ENCODE measurements at regions not wholly inside any gene's neighbourhood (a gene's known extent, or its start where the extent isn't known, plus 50 kb on each side); places are given as distances from the start of the nearest gene placed in this dataset.

- DNase-seq: no peak
These were observed 83.6 kb upstream of the CACUL1 start for GRCh38 chr10:118838364-118838763.

- no peak for DNase-seq
These were observed 84.6 kb upstream of the CACUL1 start for GRCh38 chr10:118839348-118839747.

- DNase-seq: no peak
These were observed 85.5 kb upstream of the CACUL1 start for GRCh38 chr10:118840071-118840775.

GRCh38 chr10:118840776-118841468 is 86.2 kb upstream of the CACUL1 start:
- no peak for DNase-seq

- no peak for DNase-seq
These were observed 87.3 kb upstream of the CACUL1 start for GRCh38 chr10:118841881-118842605.

- no peak for DNase-seq
These were observed 88.3 kb upstream of the CACUL1 start for GRCh38 chr10:118842843-118843624.

GRCh38 chr10:118843647-118844265 is 89.0 kb upstream of the CACUL1 start:
- DNase-seq: no peak

GRCh38 chr10:118844731-118845521 is 90.2 kb upstream of the CACUL1 start:
- no peak for DNase-seq

GRCh38 chr10:118845776-118846175 is 91.0 kb upstream of the CACUL1 start:
- no peak for DNase-seq

- no peak for DNase-seq
These were observed 95.8 kb upstream of the CACUL1 start for GRCh38 chr10:118850418-118851061.

GRCh38 chr10:118851062-118852035 is 96.6 kb upstream of the CACUL1 start:
- no peak for DNase-seq

GRCh38 chr10:118853916-118854315 is 99.1 kb upstream of the CACUL1 start:
- no peak for DNase-seq

GRCh38 chr10:118856106-118856505 is 101.3 kb upstream of the CACUL1 start:
- DNase-seq: no peak

- no peak for DNase-seq
These were observed 111.4 kb upstream of the CACUL1 start for GRCh38 chr10:118865998-118866693.

- DNase-seq: no peak
These were observed 113.0 kb upstream of the CACUL1 start for GRCh38 chr10:118867768-118868167.

GRCh38 chr10:118868589-118868988 is 113.8 kb upstream of the CACUL1 start:
- DNase-seq: no peak

- no peak for DNase-seq
These were observed 115.9 kb upstream of the CACUL1 start for GRCh38 chr10:118870467-118871243.

- no peak for DNase-seq
These were observed 116.6 kb upstream of the CACUL1 start for GRCh38 chr10:118871244-118871865.
